CD14-positive monocyte (primary cell): ENCODE measurements at regions not wholly inside any gene's neighbourhood (a gene's known extent, or its start where the extent isn't known, plus 50 kb on each side); places are given as distances from the start of the nearest gene placed in this dataset.

ENCODE experiments used
- DNase-seq, 3 donors: peaks; one replicate each; pipeline ENCODE4 v3.0.0-alpha.2; 2011 to 2022
- H2AFZ ChIP-seq: 2 replicates; pipeline ENCODE4 v1.6.0; 2012; ENCODE audit warnings: mild to moderate bottlenecking, low read depth, low read length, inconsistent platforms; ENCODE audit not compliant: insufficient read depth, poor library complexity, severe bottlenecking
- H3K27ac ChIP-seq, 2 donors: 1 replicate in 1 of 2; 2 replicates in 1 of 2; pipeline ENCODE4 v1.5.1; 2012 to 2013; ENCODE audit warnings: low read length in 2 of 2, control low read depth in 1 of 2, inconsistent platforms in 1 of 2, low read depth in 1 of 2, mild to moderate bottlenecking in 1 of 2
- H3K27me3 ChIP-seq, 2 donors: one replicate each; pipeline versions ENCODE4 v1.6.0 to v1.6.1; 2011 to 2013; ENCODE audit warnings: low read length in 2 of 2; ENCODE audit not compliant: control insufficient read depth in 2 of 2, insufficient read depth in 2 of 2
- H3K36me3 ChIP-seq, 2 donors: replicated peaks in 1 of 2; 1 replicate in 1 of 2; 2 replicates in 1 of 2; pipeline versions ENCODE4 v1.5.1 to v1.6.1; 2012 to 2013; ENCODE audit warnings: low read length in 2 of 2, control low read depth in 1 of 2, inconsistent platforms in 1 of 2, mild to moderate bottlenecking in 1 of 2; ENCODE audit not compliant: insufficient read depth in 2 of 2, control insufficient read depth in 1 of 2
- H3K4me1 ChIP-seq, 2 donors: 1 replicate in 1 of 2; 2 replicates in 1 of 2; pipeline versions ENCODE4 v1.5.1 to v1.6.1; 2012 to 2013; ENCODE audit warnings: low read length in 2 of 2, control low read depth in 1 of 2, inconsistent platforms in 1 of 2, mild to moderate bottlenecking in 1 of 2, moderate library complexity in 1 of 2; ENCODE audit not compliant: insufficient read depth in 2 of 2, control insufficient read depth in 1 of 2
- H3K4me2 ChIP-seq: replicated peaks from 2 replicates; pipeline ENCODE3; 2012; ENCODE audit warnings: low read length, moderate library complexity, mild to moderate bottlenecking; ENCODE audit not compliant: poor library complexity, severe bottlenecking; ENCODE audit errors: extremely low read depth
- H3K4me3 ChIP-seq, 3 experiments: fragments of 200-600 bp in 1 of 3; sonication (generic) in 1 of 3; replicated peaks in 1 of 3; 1 replicate in 2 of 3; 2 replicates in 1 of 3; pipeline ENCODE4 v1.5.1; 2011 to 2013; ENCODE audit warnings: low read length in 3 of 3, mild to moderate bottlenecking in 3 of 3, control low read depth in 2 of 3, low read depth in 2 of 3, inconsistent platforms in 1 of 3, moderate library complexity in 1 of 3
- H3K79me2 ChIP-seq: 2 replicates; pipeline ENCODE4 v1.6.0; 2012; ENCODE audit warnings: mild to moderate bottlenecking, control low read depth, inconsistent platforms, low read length, moderate library complexity; ENCODE audit not compliant: insufficient read depth
- H3K9ac ChIP-seq: 2 replicates; pipeline ENCODE4 v1.6.0; 2017; ENCODE audit warnings: low read length, mild to moderate bottlenecking; ENCODE audit not compliant: insufficient read depth, poor library complexity, severe bottlenecking
- H3K9me3 ChIP-seq, 2 donors: replicated peaks in 1 of 2; 1 replicate in 1 of 2; 2 replicates in 1 of 2; pipeline versions ENCODE4 v1.5.1 to v1.6.1; 2012 to 2013; ENCODE audit warnings: low read length in 2 of 2, control low read depth in 1 of 2; ENCODE audit not compliant: control insufficient read depth in 1 of 2, insufficient read depth in 1 of 2
- H4K20me1 ChIP-seq: 2 replicates; pipeline ENCODE4 v1.6.0; 2012; ENCODE audit warnings: mild to moderate bottlenecking, low read length, control low read depth, moderate library complexity; ENCODE audit not compliant: insufficient read depth
- H3K27ac Mint-ChIP-seq, 7 donors: one replicate each; pipeline ENCODE4 v1.8.0; 2020; ENCODE audit warnings: mild to moderate bottlenecking in 7 of 7, mixed read lengths in 7 of 7, moderate library complexity in 6 of 7, inconsistent platforms in 2 of 7
- H3K27me3 Mint-ChIP-seq, 3 donors: one replicate each; pipeline ENCODE4 v1.8.0; 2021 to 2022; ENCODE audit warnings: low read depth in 3 of 3, mild to moderate bottlenecking in 3 of 3, mixed read lengths in 3 of 3, moderate library complexity in 3 of 3, inconsistent platforms in 1 of 3
- H3K36me3 Mint-ChIP-seq, 2 donors: one replicate each; pipeline ENCODE4 v1.8.0; 2020; ENCODE audit warnings: mixed read lengths in 2 of 2, inconsistent platforms in 1 of 2, mild to moderate bottlenecking in 1 of 2
- H3K4me1 Mint-ChIP-seq: one replicate; pipeline ENCODE4 v1.8.0; 2020; ENCODE audit warnings: mild to moderate bottlenecking, mixed read lengths
- H3K4me3 Mint-ChIP-seq, 2 donors: one replicate each; pipeline ENCODE4 v1.8.0; 2020; ENCODE audit warnings: mild to moderate bottlenecking in 2 of 2, mixed read lengths in 2 of 2, moderate library complexity in 1 of 2
- H3K9me3 Mint-ChIP-seq, 7 donors: one replicate each; pipeline ENCODE4 v1.8.0; 2020 to 2022; ENCODE audit warnings: mixed read lengths in 7 of 7, mild to moderate bottlenecking in 6 of 7, moderate library complexity in 6 of 7, inconsistent platforms in 2 of 7
- WGBS: methylation state at CpG from one replicate; pipeline ENCODE4 v1.1.5; 2013; ENCODE audit warnings: missing lambda C conversion rate; ENCODE audit not compliant: insufficient coverage; 5-methylcytosine and 5-hydroxymethylcytosine counted together
- intact Hi-C, 2 donors: fragments of 100-400 bp; cut with micrococcal nuclease; formaldehyde crosslinking; loops; one replicate each; pipeline versions ENCODE4 v1.15.0 to v1.15.1; 2023
- TF ChIP-seq, protein P1 (sequence below): fragments of 200-600 bp; IDR thresholded peaks from one replicate; pipeline ENCODE4 v1.8.0; 2022; ENCODE audit warnings: antibody characterized with exemption, mild to moderate bottlenecking

DNA sequence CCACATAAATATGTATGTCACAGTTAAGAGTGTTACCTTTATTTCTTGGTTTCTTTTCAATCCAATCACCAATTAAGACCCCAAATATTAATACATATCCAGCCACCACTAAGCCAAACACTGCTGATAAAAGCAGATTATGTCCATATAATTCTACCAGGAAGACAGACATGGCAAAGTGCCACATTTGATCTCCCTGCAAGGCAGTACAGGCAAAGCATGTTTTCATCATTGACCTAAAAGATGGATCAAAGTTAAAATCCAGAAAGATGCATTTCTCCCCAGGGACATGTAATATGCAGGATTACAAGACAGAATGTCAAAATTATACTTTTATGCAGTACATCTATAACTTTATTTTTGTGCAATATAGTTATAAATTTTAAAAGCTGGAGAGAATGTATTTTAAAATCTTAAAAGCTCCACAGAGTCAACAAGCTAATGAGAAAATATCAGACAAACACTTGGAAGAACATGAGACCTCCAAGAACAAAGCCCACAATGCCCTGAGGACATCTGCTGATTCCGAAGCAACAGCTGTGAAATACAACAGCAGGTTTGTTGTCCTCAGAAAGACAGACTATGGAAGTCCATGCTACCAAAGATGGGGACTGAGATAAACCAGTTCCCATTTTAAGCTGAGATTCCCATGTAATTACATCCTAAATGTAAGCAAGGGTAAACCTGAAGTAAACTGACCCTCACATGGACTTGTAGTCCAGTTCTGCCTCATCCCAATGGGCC, 54.5 kb upstream of the TOMM7 start:
- H3K9ac ChIP-seq, result no peak overlapping the region
- peaks cover 5 to 8% of the 10 kb centered on the region in 2 donors for H3K4me1 ChIP-seq
- DNase-seq, result no peak
- H2AFZ ChIP-seq, result no peak overlapping the region
- Mint-ChIP-seq H3K4me3 (no peak overlapping the region), H3K27ac (no peak overlapping the region), H3K36me3 (no peaks in the 10 kb centered on the region), H3K4me1 (peaks cover 14% of the 10 kb centered on the region), H3K9me3 (peaks cover 0 to 12% (median 0%) of the 10 kb centered on the region in 7 donors), H3K27me3 (peaks cover 1 to 3% (median 2%) of the 10 kb centered on the region in 3 donors)
- intact Hi-C loops, result no loop called here
- H3K4me2 ChIP-seq, result no peak overlapping the region
- TF ChIP-seq, protein P1, sequence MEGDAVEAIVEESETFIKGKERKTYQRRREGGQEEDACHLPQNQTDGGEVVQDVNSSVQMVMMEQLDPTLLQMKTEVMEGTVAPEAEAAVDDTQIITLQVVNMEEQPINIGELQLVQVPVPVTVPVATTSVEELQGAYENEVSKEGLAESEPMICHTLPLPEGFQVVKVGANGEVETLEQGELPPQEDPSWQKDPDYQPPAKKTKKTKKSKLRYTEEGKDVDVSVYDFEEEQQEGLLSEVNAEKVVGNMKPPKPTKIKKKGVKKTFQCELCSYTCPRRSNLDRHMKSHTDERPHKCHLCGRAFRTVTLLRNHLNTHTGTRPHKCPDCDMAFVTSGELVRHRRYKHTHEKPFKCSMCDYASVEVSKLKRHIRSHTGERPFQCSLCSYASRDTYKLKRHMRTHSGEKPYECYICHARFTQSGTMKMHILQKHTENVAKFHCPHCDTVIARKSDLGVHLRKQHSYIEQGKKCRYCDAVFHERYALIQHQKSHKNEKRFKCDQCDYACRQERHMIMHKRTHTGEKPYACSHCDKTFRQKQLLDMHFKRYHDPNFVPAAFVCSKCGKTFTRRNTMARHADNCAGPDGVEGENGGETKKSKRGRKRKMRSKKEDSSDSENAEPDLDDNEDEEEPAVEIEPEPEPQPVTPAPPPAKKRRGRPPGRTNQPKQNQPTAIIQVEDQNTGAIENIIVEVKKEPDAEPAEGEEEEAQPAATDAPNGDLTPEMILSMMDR, result no peak
- WGBS, result no CpG with 5 or more reads among the region's 1 CpG
- no peaks in the 10 kb centered on the region for H3K79me2 ChIP-seq
- H3K27ac ChIP-seq, result no peak overlapping the region
- H4K20me1 ChIP-seq, result no peaks in the 10 kb centered on the region
- H3K4me3 ChIP-seq, result no peak overlapping the region
- no peaks in the 10 kb centered on the region for H3K9me3 ChIP-seq
- H3K27me3 ChIP-seq, result no peaks in the 10 kb centered on the region
- H3K36me3 ChIP-seq, result no peaks in the 10 kb centered on the region

DNA sequence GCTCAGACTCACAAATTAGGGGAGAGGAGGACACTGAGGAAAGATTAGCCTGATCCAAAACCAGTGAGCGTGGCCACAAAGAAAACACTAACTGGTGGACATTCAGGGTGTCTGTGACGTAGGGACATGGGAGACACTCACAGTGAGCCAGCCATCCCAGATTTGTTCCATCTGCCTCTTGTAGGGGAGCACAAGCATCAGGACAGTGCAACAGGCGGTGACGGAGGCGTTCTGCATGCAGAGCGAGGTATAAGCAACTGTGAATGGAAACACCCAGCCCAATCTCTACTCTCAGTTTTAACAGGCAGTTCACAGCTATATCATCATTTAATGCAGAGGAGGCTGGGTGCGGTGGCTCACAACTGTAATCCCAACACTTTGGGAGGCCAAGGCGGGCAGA, 52.8 kb upstream of the TOMM7 start:
- peaks cover 15% of the 10 kb centered on the region for H3K4me1 Mint-ChIP-seq
- intact Hi-C loops, result no loop called here

More for the DNA sequence above, 52.8 kb upstream of the TOMM7 start:
- TF ChIP-seq, protein P1, result no peak
- H3K36me3 Mint-ChIP-seq, result no peaks in the 10 kb centered on the region
- H2AFZ ChIP-seq, result no peak overlapping the region
- H3K27ac Mint-ChIP-seq, result no peak overlapping the region
- peaks cover 0 to 9% (median 0%) of the 10 kb centered on the region in 7 donors for H3K9me3 Mint-ChIP-seq
- no peak overlapping the region for H3K4me3 ChIP-seq
- no peaks in the 10 kb centered on the region for H3K79me2 ChIP-seq
- no peaks in the 10 kb centered on the region for H3K27me3 ChIP-seq
- H3K4me3 Mint-ChIP-seq, result no peak overlapping the region
- no peak overlapping the region for H3K9ac ChIP-seq
- DNase-seq, result no peak
- H3K36me3 ChIP-seq, result no peaks in the 10 kb centered on the region
- no peak overlapping the region for H3K4me2 ChIP-seq
- no peaks in the 10 kb centered on the region for H4K20me1 ChIP-seq
- 92% methylated on average over 6 of the region's 8 CpGs for WGBS
- H3K27ac ChIP-seq, result no peak overlapping the region
- no peaks in the 10 kb centered on the region for H3K9me3 ChIP-seq
- peaks cover 1 to 3% (median 2%) of the 10 kb centered on the region in 3 donors for H3K27me3 Mint-ChIP-seq
- H3K4me1 ChIP-seq, result peaks cover 5 to 8% of the 10 kb centered on the region in 2 donors
